Small intestine (tissue), 7 donors: ENCODE measurements at regions not wholly inside any gene's neighbourhood (a gene's known extent, or its start where the extent isn't known, plus 50 kb on each side); places are given as distances from the start of the nearest gene placed in this dataset.

ENCODE experiments used
- DNase-seq, 2 donors: peaks; one replicate each; pipeline versions ENCODE4 v3.0.0 to v3.0.0-alpha.2; 2013
- FAIRE-seq: peaks from 2 replicates; lab custom pipeline; 2012; peaks lifted over from hg19 to GRCh38; lab: Jason Lieb, UNC
- H3K27ac ChIP-seq, 3 donors: one replicate each; pipeline ENCODE4 v1.5.1; 2013; ENCODE audit warnings: low read length in 2 of 3, mild to moderate bottlenecking in 2 of 3, control low read depth in 1 of 3, inconsistent platforms in 1 of 3, low read depth in 1 of 3, moderate library complexity in 1 of 3
- H3K27me3 ChIP-seq, 3 donors: one replicate each; pipeline ENCODE4 v1.6.1; 2013; ENCODE audit warnings: low read length in 3 of 3, inconsistent platforms in 1 of 3; ENCODE audit not compliant: control insufficient read depth in 3 of 3, insufficient read depth in 3 of 3
- H3K36me3 ChIP-seq, 3 donors: one replicate each; pipeline ENCODE4 v1.6.1; 2013; ENCODE audit warnings: low read length in 3 of 3, inconsistent platforms in 1 of 3, low read depth in 1 of 3, mild to moderate bottlenecking in 1 of 3, moderate library complexity in 1 of 3; ENCODE audit not compliant: control insufficient read depth in 3 of 3, insufficient read depth in 2 of 3
- H3K4me1 ChIP-seq, 3 donors: one replicate each; pipeline ENCODE4 v1.6.1; 2013; ENCODE audit warnings: low read length in 2 of 3, inconsistent platforms in 1 of 3, low read depth in 1 of 3, mild to moderate bottlenecking in 1 of 3, moderate library complexity in 1 of 3; ENCODE audit not compliant: control insufficient read depth in 3 of 3, insufficient read depth in 2 of 3
- H3K4me3 ChIP-seq, 3 donors: one replicate each; pipeline ENCODE4 v1.5.1; 2013; ENCODE audit warnings: low read length in 3 of 3, control low read depth in 1 of 3, inconsistent platforms in 1 of 3, low read depth in 1 of 3, mild to moderate bottlenecking in 1 of 3, moderate library complexity in 1 of 3
- H3K9me3 ChIP-seq, 2 donors: one replicate each; pipeline ENCODE4 v1.6.1; 2013; ENCODE audit warnings: low read depth in 1 of 2, low read length in 1 of 2; ENCODE audit not compliant: control insufficient read depth in 2 of 2, insufficient read depth in 1 of 2
- WGBS, 3 donors: extraction: QIAGEN DNeasy Blood & Tissue Kit; methylation state at CpG; one replicate each; pipeline ENCODE4 v1.1.7; 2013; 5-methylcytosine and 5-hydroxymethylcytosine counted together
- donor health status: healthy with polysubstance abuse.
- donor health status: control.
- donor health status: control.
- donor health status: Bipolar disorder and iron deficiency.
- donor health status: healthy.

DNA sequence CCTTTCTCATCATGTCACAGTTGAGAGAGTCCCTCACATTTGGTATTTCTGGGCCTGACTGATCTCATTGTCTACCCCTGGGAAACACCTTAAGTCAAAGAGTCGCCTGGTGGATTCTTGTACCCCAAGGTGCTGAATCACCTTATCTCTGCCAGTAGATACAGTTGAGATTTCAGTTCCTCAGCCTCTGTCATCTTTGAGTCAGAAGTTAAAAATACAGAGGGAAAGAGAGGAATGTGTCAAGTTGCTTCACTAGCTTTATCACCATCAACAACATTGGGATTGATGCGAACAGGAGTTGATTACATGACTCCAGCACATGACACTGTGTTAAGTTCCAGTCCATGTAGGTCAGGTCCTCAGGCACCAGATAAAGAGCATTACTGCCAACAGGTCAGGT lies 513.0 kb downstream of the NUF2 start:
- DNase-seq (no peak), FAIRE-seq (no peak)
- Histone ChIP-seq H3K27ac (no peak overlapping the region), H3K9me3 (no peaks in the 10 kb centered on the region), H3K4me1 (no peaks in the 10 kb centered on the region), H3K4me3 (no peak overlapping the region), H3K36me3 (no peaks in the 10 kb centered on the region), H3K27me3 (no peaks in the 10 kb centered on the region)
- 90 to 96% (median 93%) methylated on average over 2 of the region's 2 CpGs for WGBS, 3 donors

DNA sequence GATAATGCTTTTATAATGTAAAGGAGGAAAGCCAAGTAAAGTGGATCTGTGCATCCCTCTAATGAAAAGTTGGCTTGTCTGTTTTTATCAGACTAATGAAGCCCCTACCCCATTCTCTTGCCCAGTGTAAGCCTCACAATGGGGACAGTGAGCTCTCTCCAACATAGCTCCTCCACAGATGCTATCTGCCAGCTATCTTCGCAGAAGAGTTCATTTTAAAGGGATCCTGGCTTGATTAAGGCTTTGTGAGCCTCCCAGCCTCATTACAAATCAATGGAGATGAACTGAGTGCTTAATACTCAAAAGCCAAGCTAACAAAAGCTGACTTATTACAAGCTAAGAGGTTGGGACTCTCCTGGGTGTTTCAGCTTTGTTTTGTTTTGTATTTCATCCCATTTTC lies 514.7 kb downstream of the NUF2 start:
- Histone ChIP-seq H3K27me3 (no peaks in the 10 kb centered on the region), H3K36me3 (no peaks in the 10 kb centered on the region), H3K9me3 (no peaks in the 10 kb centered on the region), H3K4me3 (no peak overlapping the region), H3K27ac (no peak overlapping the region), H3K4me1 (no peaks in the 10 kb centered on the region)
- FAIRE-seq: no peak
- WGBS, 3 donors: 59 to 79% (median 70%) methylated on average over 1 of the region's 1 CpG
- no peak for DNase-seq

DNA sequence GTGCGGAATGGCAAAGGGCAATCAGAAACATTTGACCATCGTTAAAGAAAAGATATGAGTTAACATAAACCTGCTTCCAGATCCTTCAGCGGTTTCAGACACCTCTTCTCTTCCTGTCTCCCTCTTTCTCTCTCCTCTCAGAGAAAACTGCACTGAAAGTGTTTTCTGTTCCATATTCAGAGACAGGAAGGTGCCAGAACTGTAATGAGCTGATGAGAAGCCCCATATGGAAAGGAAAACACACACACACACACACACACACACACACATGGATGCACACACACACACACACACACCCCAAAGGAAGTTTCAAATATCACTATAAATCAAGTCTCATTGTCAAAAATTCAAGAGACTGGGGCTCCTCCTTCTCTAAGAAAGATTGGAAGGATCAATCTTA lies 515.5 kb downstream of the NUF2 start:
- 59 to 85% (median 75%) methylated on average over 3 of the region's 3 CpGs for WGBS, 3 donors
- no peaks in the 10 kb centered on the region for H3K9me3 ChIP-seq
- H3K4me1 ChIP-seq: no peaks in the 10 kb centered on the region
- no peaks in the 10 kb centered on the region for H3K27me3 ChIP-seq
- FAIRE-seq: no peak
- no peak overlapping the region for H3K4me3 ChIP-seq
- no peak for DNase-seq
- H3K27ac ChIP-seq: no peak overlapping the region
- no peaks in the 10 kb centered on the region for H3K36me3 ChIP-seq

DNA sequence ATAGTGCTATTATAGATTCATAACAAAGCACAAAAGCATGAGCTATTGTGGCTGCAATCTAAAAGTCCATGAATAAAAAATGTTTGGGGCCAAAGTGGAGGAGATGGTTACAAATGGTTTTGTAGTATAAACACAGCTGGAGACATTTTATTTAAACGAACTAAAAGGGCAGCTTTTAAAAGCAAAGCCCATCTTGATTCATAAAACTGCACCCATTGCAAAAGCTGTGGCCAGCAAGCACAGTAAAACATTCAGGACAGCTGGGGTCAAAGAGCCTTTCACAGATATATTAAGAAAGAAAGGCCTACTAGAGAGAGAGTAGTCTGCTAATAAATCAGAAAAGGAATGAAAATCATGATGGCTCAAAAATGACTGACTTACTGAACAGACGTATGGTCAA lies 520.8 kb downstream of the NUF2 start:
- Histone ChIP-seq H3K9me3 (no peaks in the 10 kb centered on the region), H3K4me1 (no peaks in the 10 kb centered on the region), H3K27me3 (no peaks in the 10 kb centered on the region), H3K36me3 (no peaks in the 10 kb centered on the region), H3K27ac (no peak overlapping the region), H3K4me3 (no peak overlapping the region)
- WGBS, 3 donors: 59 to 66% (median 65%) methylated on average over 2 of the region's 2 CpGs
- DNase-seq (no peak), FAIRE-seq (no peak)

DNA sequence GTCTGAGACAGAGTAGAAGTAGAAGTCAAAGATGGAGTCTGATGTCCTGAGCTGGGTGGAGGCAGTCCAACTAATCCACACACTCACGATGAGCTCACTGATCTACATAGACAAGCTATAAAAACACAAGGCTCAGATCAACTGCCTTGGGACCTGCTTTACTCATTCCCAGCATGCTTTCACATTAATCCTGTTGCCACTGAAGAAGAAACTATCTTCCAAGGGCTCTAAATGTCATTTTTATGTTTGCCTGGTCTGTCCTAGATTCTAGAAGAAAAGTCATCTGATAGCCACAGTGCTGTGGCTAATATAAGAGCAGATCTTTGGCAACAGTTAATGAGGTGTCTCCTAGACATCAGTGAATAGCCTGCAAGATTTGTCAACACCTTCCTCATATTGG lies 522.7 kb downstream of the NUF2 start:
- DNase-seq: no peak
- H3K9me3 ChIP-seq: no peaks in the 10 kb centered on the region
- no peak for FAIRE-seq
- no peaks in the 10 kb centered on the region for H3K4me1 ChIP-seq
- 25 to 57% (median 46%) methylated on average over 1 of the region's 1 CpG for WGBS, 3 donors
- H3K27me3 ChIP-seq: no peaks in the 10 kb centered on the region
- no peaks in the 10 kb centered on the region for H3K36me3 ChIP-seq
- H3K27ac ChIP-seq: no peak overlapping the region
- H3K4me3 ChIP-seq: no peak overlapping the region

DNA sequence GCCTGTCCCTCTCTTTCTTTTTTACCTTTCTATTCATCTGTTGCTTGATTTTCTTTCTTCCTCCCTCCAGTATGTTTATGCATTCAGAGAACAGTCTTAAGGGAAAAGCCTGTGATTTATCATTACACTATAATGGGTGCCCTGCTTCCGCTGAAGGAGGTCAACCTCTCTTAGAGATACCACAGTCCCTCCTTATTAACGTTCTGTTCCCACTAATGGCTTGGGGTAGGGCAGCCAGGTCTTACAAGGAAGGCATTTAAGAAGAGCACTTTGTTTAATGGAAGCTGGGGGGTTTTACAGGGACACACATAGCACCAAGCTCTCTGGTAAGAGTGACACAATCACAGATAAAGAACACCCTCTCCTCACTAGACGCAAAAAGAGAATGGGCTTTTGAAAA lies 523.5 kb downstream of the NUF2 start:
- Histone ChIP-seq H3K9me3 (no peaks in the 10 kb centered on the region), H3K4me3 (no peak overlapping the region), H3K27me3 (no peaks in the 10 kb centered on the region), H3K4me1 (no peaks in the 10 kb centered on the region), H3K27ac (no peak overlapping the region), H3K36me3 (no peaks in the 10 kb centered on the region)
- 79 to 85% (median 80%) methylated on average over 3 of the region's 3 CpGs for WGBS, 3 donors
- no peak for FAIRE-seq
- no peak for DNase-seq

DNA sequence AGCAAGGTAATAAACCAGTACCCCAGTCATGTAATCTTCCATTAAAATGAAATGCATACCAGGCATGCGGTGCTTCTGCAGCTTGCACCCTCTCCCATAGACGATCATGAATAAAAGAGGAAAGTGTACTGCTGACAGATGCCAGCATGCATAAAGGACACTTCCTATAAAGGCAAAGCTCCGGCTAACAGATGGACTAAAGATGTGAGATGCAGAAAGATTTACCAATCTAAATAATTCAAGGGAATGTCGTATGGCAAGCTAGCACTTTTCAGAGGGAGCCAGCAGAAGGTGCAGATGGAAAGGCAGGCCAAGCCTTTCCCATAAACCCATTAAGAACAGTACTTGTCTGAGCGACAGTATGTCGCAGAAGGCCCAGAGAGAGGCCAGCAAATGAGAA lies 542.0 kb downstream of the NUF2 start:
- no peak overlapping the region for H3K27ac ChIP-seq

DNA sequence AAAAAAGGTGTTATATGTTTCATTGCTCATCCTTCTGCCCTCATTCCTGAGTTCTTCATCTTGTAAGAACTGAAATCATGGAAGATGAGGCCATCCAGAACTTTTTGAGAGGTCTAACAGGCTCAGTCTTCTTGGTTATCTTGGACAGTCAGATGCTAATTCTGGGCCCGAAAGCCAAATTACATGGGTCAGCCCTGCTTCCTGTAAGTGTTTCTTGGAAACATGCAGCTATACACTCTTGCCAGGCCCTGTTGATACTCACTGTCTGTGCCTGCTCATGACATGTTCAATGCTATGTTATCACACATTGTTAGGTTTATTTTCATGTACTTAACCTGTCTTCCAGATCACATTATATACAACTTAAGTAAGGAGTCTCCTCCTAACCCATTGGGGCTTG lies 542.5 kb downstream of the NUF2 start:
- H3K36me3 ChIP-seq: no peaks in the 10 kb centered on the region
- no peaks in the 10 kb centered on the region for H3K27me3 ChIP-seq
- 63 to 92% (median 66%) methylated on average over 1 of the region's 1 CpG for WGBS, 3 donors
- H3K27ac ChIP-seq: no peak overlapping the region
- no peaks in the 10 kb centered on the region for H3K4me1 ChIP-seq
- FAIRE-seq (no peak), DNase-seq (no peak)
- no peak overlapping the region for H3K4me3 ChIP-seq
- H3K9me3 ChIP-seq: no peaks in the 10 kb centered on the region

More for the DNA sequence above, 542.0 kb downstream of the NUF2 start:
- DNase-seq (no peak), FAIRE-seq (no peak)
- no peaks in the 10 kb centered on the region for H3K36me3 ChIP-seq
- 81 to 85% (median 81%) methylated on average over 6 of the region's 6 CpGs for WGBS, 3 donors
- H3K4me3 ChIP-seq: no peak overlapping the region
- no peaks in the 10 kb centered on the region for H3K4me1 ChIP-seq
- no peaks in the 10 kb centered on the region for H3K9me3 ChIP-seq
- no peaks in the 10 kb centered on the region for H3K27me3 ChIP-seq

DNA sequence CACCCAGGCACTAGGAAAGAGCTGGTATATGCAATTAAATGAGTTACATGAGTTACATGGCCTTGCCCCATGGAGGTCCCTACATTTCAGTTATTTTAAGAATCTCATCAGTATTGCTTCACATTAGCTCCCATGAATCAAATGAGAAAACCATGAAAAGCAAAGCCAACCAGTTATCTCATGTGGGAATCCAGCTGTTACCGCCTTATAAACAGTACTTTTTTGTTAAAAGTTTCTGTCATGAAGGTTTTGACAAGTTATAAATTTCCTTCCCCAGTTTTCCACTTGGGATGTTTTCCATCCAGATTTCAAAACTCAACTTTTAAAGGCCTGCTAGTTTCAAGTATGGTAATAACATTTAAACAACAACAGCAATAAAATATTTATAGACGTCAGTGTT lies 544.8 kb downstream of the NUF2 start:
- H3K4me3 ChIP-seq: no peak overlapping the region
- WGBS, 3 donors: 63 to 89% (median 84%) methylated on average over 2 of the region's 2 CpGs
- H3K36me3 ChIP-seq: no peaks in the 10 kb centered on the region
- H3K27me3 ChIP-seq: no peaks in the 10 kb centered on the region
- no peak for DNase-seq
- no peaks in the 10 kb centered on the region for H3K4me1 ChIP-seq
- H3K9me3 ChIP-seq: no peaks in the 10 kb centered on the region
- no peak for FAIRE-seq
- no peak overlapping the region for H3K27ac ChIP-seq
